Osteoblast (primary cell): ENCODE measurements at regions not wholly inside any gene's neighbourhood (a gene's known extent, or its start where the extent isn't known, plus 50 kb on each side); places are given as distances from the start of the nearest gene placed in this dataset.

Experiments used
- DNase-seq: peaks from one replicate; pipeline ENCODE4 v3.0.0; 2011; ENCODE audit warnings: low spot score, mixed read lengths; ENCODE audit not compliant: insufficient read length; ENCODE audit errors: missing footprints
- H2AFZ ChIP-seq: 2 replicates; pipeline ENCODE4 v1.6.0; 2011; ENCODE audit warnings: mild to moderate bottlenecking, low read length
- H3K27ac ChIP-seq: 2 replicates; pipeline ENCODE4 v1.5.1; 2011; ENCODE audit warnings: mild to moderate bottlenecking, low read depth, low read length, moderate library complexity
- H3K27me3 ChIP-seq: 2 replicates; pipeline ENCODE4 v1.6.0; 2012; ENCODE audit warnings: mild to moderate bottlenecking, control low read depth, inconsistent platforms, low read length, moderate library complexity; ENCODE audit not compliant: insufficient read depth
- H3K36me3 ChIP-seq: 2 replicates; pipeline ENCODE4 v1.5.1; 2011; ENCODE audit warnings: mild to moderate bottlenecking, low read length, control low read depth, moderate library complexity; ENCODE audit not compliant: insufficient read depth
- H3K4me1 ChIP-seq: 2 replicates; pipeline ENCODE4 v1.5.1; 2011; ENCODE audit warnings: mild to moderate bottlenecking, low read length, control low read depth, moderate library complexity; ENCODE audit not compliant: insufficient read depth
- H3K4me2 ChIP-seq: 2 replicates; pipeline ENCODE4 v1.6.0; 2011; ENCODE audit warnings: mild to moderate bottlenecking, low read length; ENCODE audit not compliant: insufficient read depth
- H3K4me3 ChIP-seq: fragments of 200-600 bp; sonication (generic); 3 replicates; pipeline ENCODE4 v1.5.1; 2012; ENCODE audit warnings: mild to moderate bottlenecking, low read length, inconsistent platforms; ENCODE audit not compliant: insufficient read depth
- H3K79me2 ChIP-seq: 2 replicates; pipeline ENCODE4 v1.6.0; 2012; ENCODE audit warnings: mild to moderate bottlenecking, low read length, control low read depth, inconsistent platforms; ENCODE audit not compliant: insufficient read depth
- H3K9me3 ChIP-seq: 2 replicates; pipeline ENCODE4 v1.5.1; 2011; ENCODE audit warnings: low read depth, low read length, control low read depth
- H4K20me1 ChIP-seq: 2 replicates; pipeline ENCODE4 v1.6.0; 2012; ENCODE audit warnings: mild to moderate bottlenecking, low read length, control low read depth; ENCODE audit not compliant: insufficient read depth
- CTCF ChIP-seq: IDR thresholded peaks from 2 replicates; pipeline ENCODE4 v1.5.1; 2011; ENCODE audit warnings: mild to moderate bottlenecking, low read depth, low read length, moderate library complexity; ENCODE audit errors: extremely low read depth

- H2AFZ ChIP-seq, result no peak overlapping the region
- H3K79me2 ChIP-seq, result no peaks in the 10 kb centered on the region
- H3K4me1 ChIP-seq, result no peaks in the 10 kb centered on the region
- no peaks in the 10 kb centered on the region for H3K36me3 ChIP-seq
- no peak overlapping the region for H3K4me3 ChIP-seq
- H4K20me1 ChIP-seq, result no peaks in the 10 kb centered on the region
- no peak for TF ChIP-seq CTCF
- DNase-seq, result no peak
- no peak overlapping the region for H3K27ac ChIP-seq
- no peaks in the 10 kb centered on the region for H3K27me3 ChIP-seq
- H3K9me3 ChIP-seq, result no peaks in the 10 kb centered on the region
- no peak overlapping the region for H3K4me2 ChIP-seq
Measured at GRCh38 chr5:3197304-3198073, 398.1 kb upstream of the IRX1 start.

GRCh38 chr5:3195994-3196393, 399.6 kb upstream of the IRX1 start:
- no peaks in the 10 kb centered on the region for H3K27me3 ChIP-seq
- no peaks in the 10 kb centered on the region for H3K4me1 ChIP-seq
- H3K9me3 ChIP-seq, result no peaks in the 10 kb centered on the region
- H4K20me1 ChIP-seq, result no peaks in the 10 kb centered on the region
- no peaks in the 10 kb centered on the region for H3K79me2 ChIP-seq
- TF ChIP-seq CTCF, result no peak
- H3K27ac ChIP-seq, result no peak overlapping the region
- no peak overlapping the region for H3K4me2 ChIP-seq
- H3K4me3 ChIP-seq, result no peak overlapping the region
- no peak for DNase-seq
- H3K36me3 ChIP-seq, result no peaks in the 10 kb centered on the region
- no peak overlapping the region for H2AFZ ChIP-seq

- H3K9me3 ChIP-seq, result no peaks in the 10 kb centered on the region
- H3K4me3 ChIP-seq, result no peak overlapping the region
- H3K4me2 ChIP-seq, result no peak overlapping the region
- H3K4me1 ChIP-seq, result no peaks in the 10 kb centered on the region
- DNase-seq, result no peak
- no peak overlapping the region for H3K27ac ChIP-seq
- H4K20me1 ChIP-seq, result no peaks in the 10 kb centered on the region
- no peaks in the 10 kb centered on the region for H3K79me2 ChIP-seq
- H3K36me3 ChIP-seq, result no peaks in the 10 kb centered on the region
- TF ChIP-seq CTCF, result no peak
- no peak overlapping the region for H2AFZ ChIP-seq
- no peaks in the 10 kb centered on the region for H3K27me3 ChIP-seq
Measured at GRCh38 chr5:3194684-3195083, 400.9 kb upstream of the IRX1 start.

GRCh38 chr5:3194271-3194670, 401.4 kb upstream of the IRX1 start:
- TF ChIP-seq CTCF, result no peak
- H3K36me3 ChIP-seq, result no peaks in the 10 kb centered on the region
- H3K79me2 ChIP-seq, result no peaks in the 10 kb centered on the region
- H4K20me1 ChIP-seq, result no peaks in the 10 kb centered on the region
- no peak overlapping the region for H3K4me2 ChIP-seq
- H3K4me3 ChIP-seq, result no peak overlapping the region
- H3K27me3 ChIP-seq, result no peaks in the 10 kb centered on the region
- no peak for DNase-seq
- no peak overlapping the region for H3K27ac ChIP-seq
- H3K4me1 ChIP-seq, result no peaks in the 10 kb centered on the region
- H2AFZ ChIP-seq, result no peak overlapping the region
- no peaks in the 10 kb centered on the region for H3K9me3 ChIP-seq
